Heart left ventricle (tissue), 16 donors: ENCODE measurements at regions not wholly inside any gene's neighbourhood (a gene's known extent, or its start where the extent isn't known, plus 50 kb on each side); places are given as distances from the start of the nearest gene placed in this dataset.

ENCODE experiments used
- ATAC-seq, 4 donors: fragments of 200-7000 bp; cut with Tn5 transposase; one replicate each; pipeline ENCODE4 v1.9.1; 2020 to 2022; ENCODE audit warnings: moderate library complexity in 4 of 4, mild to moderate bottlenecking in 3 of 4, moderate number of reproducible peaks in 1 of 4
- DNase-seq, 5 donors: peaks; one replicate each; pipeline ENCODE4 v3.0.0-alpha.2; 2020
- H3K27ac ChIP-seq, 12 donors: fragments of 200-600 bp; sonication (generic) in 4 of 12; one replicate each; pipeline versions ENCODE4 v1.5.0 to v1.8.0; 2016 to 2022; ENCODE audit warnings: mild to moderate bottlenecking in 2 of 12
- H3K27me3 ChIP-seq, 9 donors: fragments of 200-600 bp; sonication (generic) in 2 of 9; one replicate each; pipeline versions ENCODE4 v1.5.1 to v1.8.0; 2016 to 2022; ENCODE audit warnings: mild to moderate bottlenecking in 3 of 9
- H3K36me3 ChIP-seq, 9 donors: fragments of 200-600 bp; sonication (generic) in 2 of 9; one replicate each; pipeline versions ENCODE4 v1.5.0 to v1.8.0; 2018 to 2022; ENCODE audit warnings: mild to moderate bottlenecking in 2 of 9
- H3K4me1 ChIP-seq, 12 donors: fragments of 200-600 bp; sonication (generic) in 4 of 12; one replicate each; pipeline versions ENCODE4 v1.5.0 to v1.8.0; 2016 to 2022; ENCODE audit warnings: mild to moderate bottlenecking in 3 of 12
- H3K4me3 ChIP-seq, 12 donors: fragments of 200-600 bp; sonication (generic) in 4 of 12; one replicate each; pipeline versions ENCODE4 v1.5.0 to v1.8.0; 2017 to 2022; ENCODE audit warnings: mild to moderate bottlenecking in 9 of 12, moderate library complexity in 4 of 12
- H3K9me3 ChIP-seq, 12 donors: fragments of 200-600 bp; sonication (generic) in 4 of 12; one replicate each; pipeline versions ENCODE4 v1.5.0 to v1.8.0; 2016 to 2022; ENCODE audit warnings: mild to moderate bottlenecking in 1 of 12
- CTCF ChIP-seq, 12 donors: fragments of 200-600 bp; sonication (generic) in 4 of 12; IDR thresholded peaks; one replicate each; pipeline versions ENCODE4 v1.5.0 to v1.8.0; 2018 to 2022; ENCODE audit warnings: antibody characterized with exemption in 12 of 12, mild to moderate bottlenecking in 5 of 12
- POLR2A ChIP-seq, 2 donors: fragments of 450-650 bp; IDR thresholded peaks; one replicate each; pipeline ENCODE4 v1.6.1; 2017; ENCODE audit warnings: antibody characterized with exemption in 2 of 2, mild to moderate bottlenecking in 2 of 2, moderate library complexity in 2 of 2
- WGBS, 4 donors: extraction: QIAGEN DNeasy Blood & Tissue Kit in 2 of 4; methylation state at CpG; one replicate each; pipeline versions ENCODE4 v1.1.5 to v1.1.7; 2013 to 2018; 5-methylcytosine and 5-hydroxymethylcytosine counted together
- intact Hi-C, 10 donors: fragments of 100-400 bp; cut with DNase I; formaldehyde crosslinking; loops; one replicate each; pipeline versions ENCODE4 v1.11.1 to v1.14.2; 2022
- donor health status: ischemic (EF 13 %, LVEDD 7.1; RV severe dilation, severe dysfunction).
- donor health status: healthy with polysubstance abuse.
- donor health status: DM: no; HTN: yes; CAD: no.
- donor health status: DM: no; HTN: no; CAD: no.
- donor health status: ischemic (EF 25% LVEDD 6.9; RV normal size, moderate dysfunction).
- donor health status: ischemic (EF 25% LVEDD 5.7; RV mildly dilated, moderate dysfunction).
- donor health status: healthy.
- donor health status: DM: yes; HTN: yes; CAD: no.
- donor health status: ischemic (EF 35%, LVEDD 5.7; RV mildly dilated, moderate dysfunction).
- donor health status: nonischemic (EF 11% LVEDD 7.7; RV severe dilation, severe dysfunction).
- donor health status: DM: yes; HTN: yes; CAD: no.
- donor health status: PGD.
- donor health status: ischemic (EF 29% LVEDD 5.4; RV normal size, mild dysfunction).
- donor health status: nonischemic (EF 23%, LVEDD 6.1; RV moderate dilation, normal function).

GRCh38 chr2:195606179-195606578, 50.8 kb upstream of the SLC39A10 start:
- Histone ChIP-seq H3K4me1 (peaks cover 0 to 25% (median 0%) of the 10 kb centered on the region in 12 donors), H3K27me3 (no peaks in the 10 kb centered on the region), H3K36me3 (no peaks in the 10 kb centered on the region), H3K9me3 (no peaks in the 10 kb centered on the region), H3K27ac (no peak overlapping the region), H3K4me3 (no peak overlapping the region)
- intact Hi-C loops, result no loop called here
- TF ChIP-seq POLR2A (IDR thresholded peaks at IDR 0.05), result no peak
- no peak for TF ChIP-seq CTCF (IDR thresholded peaks at IDR 0.05)
- DNase-seq (no peak), ATAC-seq (no peak)

- peaks cover 0 to 12% (median 0%) of the 10 kb centered on the region in 12 donors for H3K4me1 ChIP-seq
- no peaks in the 10 kb centered on the region for H3K36me3 ChIP-seq
- 84 to 91% (median 86%) methylated on average over 5 of the region's 5 CpGs for WGBS, 4 donors
- no peaks in the 10 kb centered on the region for H3K9me3 ChIP-seq
- no peak overlapping the region for H3K4me3 ChIP-seq
- H3K27me3 ChIP-seq, result no peaks in the 10 kb centered on the region
- H3K27ac ChIP-seq, result no peak overlapping the region
- intact Hi-C loops, result no loop called here
- no peak for DNase-seq
- no peak for ATAC-seq
- TF ChIP-seq POLR2A (IDR thresholded peaks at IDR 0.05) (no peak), CTCF (IDR thresholded peaks at IDR 0.05) (no peak)
Observed at GRCh38 chr2:195604706-195605105, 52.3 kb upstream of the SLC39A10 start.

GRCh38 chr2:195603998-195604397, 53.0 kb upstream of the SLC39A10 start:
- Histone ChIP-seq H3K27ac (peak overlapping the region in 2 of 12 donors; percentile 12 to 24), H3K4me1 (peaks cover 0 to 5% (median 0%) of the 10 kb centered on the region in 12 donors), H3K36me3 (no peaks in the 10 kb centered on the region), H3K27me3 (no peaks in the 10 kb centered on the region), H3K9me3 (no peaks in the 10 kb centered on the region), H3K4me3 (no peak overlapping the region)
- ATAC-seq (no peak), DNase-seq (no peak)
- intact Hi-C loops, result no loop called here
- 84 to 96% (median 88%) methylated on average over 4 of the region's 4 CpGs for WGBS, 4 donors
- TF ChIP-seq CTCF (IDR thresholded peaks at IDR 0.05) (no peak), POLR2A (IDR thresholded peaks at IDR 0.05) (no peak)

GRCh38 chr2:195603408-195603807, 53.6 kb upstream of the SLC39A10 start:
- H3K27ac ChIP-seq, result peak overlapping the region in 2 of 12 donors; percentile 12 to 24
- DNase-seq (no peak), ATAC-seq (peak; percentile 50 to 75 (median 66))
- intact Hi-C loops, result no loop called here
- no peaks in the 10 kb centered on the region for H3K9me3 ChIP-seq
- H3K4me1 ChIP-seq, result no peaks in the 10 kb centered on the region
- H3K27me3 ChIP-seq, result no peaks in the 10 kb centered on the region
- WGBS, 4 donors, result 50 to 73% (median 55%) methylated on average over 4 of the region's 4 CpGs
- H3K36me3 ChIP-seq, result no peaks in the 10 kb centered on the region
- H3K4me3 ChIP-seq, result no peak overlapping the region
- no peak for TF ChIP-seq POLR2A (IDR thresholded peaks at IDR 0.05)
- TF ChIP-seq CTCF (IDR thresholded peaks at IDR 0.05), result no peak
